Lung (tissue), 11 donors: ENCODE measurements at regions not wholly inside any gene's neighbourhood (a gene's known extent, or its start where the extent isn't known, plus 50 kb on each side); places are given as distances from the start of the nearest gene placed in this dataset.

ENCODE experiments used
- ATAC-seq: fragments of 200-7000 bp; cut with Tn5 transposase; one replicate; pipeline ENCODE4 v1.9.1; 2020; ENCODE audit warnings: moderate number of reproducible peaks; ENCODE audit not compliant: insufficient read depth, low FRiP score
- DNase-seq, 3 donors: peaks; one replicate each; pipeline ENCODE4 v3.0.0-alpha.2; 2013 to 2017
- H3K27ac ChIP-seq, 2 donors: one replicate each; pipeline ENCODE4 v1.5.1; 2013; ENCODE audit warnings: mild to moderate bottlenecking in 2 of 2, moderate library complexity in 2 of 2, control low read depth in 1 of 2, inconsistent platforms in 1 of 2, low read depth in 1 of 2, low read length in 1 of 2
- H3K27me3 ChIP-seq, 3 donors: one replicate each; pipeline ENCODE4 v1.5.1; 2013; ENCODE audit warnings: low read length in 2 of 3; ENCODE audit not compliant: control insufficient read depth in 3 of 3, insufficient read depth in 3 of 3
- H3K36me3 ChIP-seq, 4 donors: one replicate each; pipeline ENCODE4 v1.5.1; 2013; ENCODE audit warnings: low read length in 4 of 4, mild to moderate bottlenecking in 1 of 4, moderate library complexity in 1 of 4; ENCODE audit not compliant: control insufficient read depth in 4 of 4, insufficient read depth in 4 of 4
- H3K4me1 ChIP-seq, 5 donors: one replicate each; pipeline ENCODE4 v1.5.1; 2013; ENCODE audit warnings: low read length in 5 of 5, mild to moderate bottlenecking in 2 of 5, moderate library complexity in 1 of 5; ENCODE audit not compliant: control insufficient read depth in 5 of 5, insufficient read depth in 5 of 5
- H3K4me3 ChIP-seq: one replicate; pipeline ENCODE4 v1.5.1; 2013; ENCODE audit warnings: mild to moderate bottlenecking, control low read depth, moderate library complexity
- H3K9ac ChIP-seq, 2 donors: one replicate each; pipeline ENCODE4 v1.5.1; 2013; ENCODE audit warnings: low read length in 2 of 2, control low read depth in 1 of 2; ENCODE audit not compliant: insufficient read depth in 1 of 2
- H3K9me3 ChIP-seq, 4 donors: one replicate each; pipeline ENCODE4 v1.5.1; 2013; ENCODE audit warnings: low read length in 3 of 4, mild to moderate bottlenecking in 1 of 4, moderate library complexity in 1 of 4; ENCODE audit not compliant: control insufficient read depth in 4 of 4, insufficient read depth in 3 of 4
- WGBS, 2 donors: extraction: QIAGEN DNeasy Blood & Tissue Kit; methylation state at CpG; one replicate each; pipeline ENCODE4 v1.1.7; 2013; 5-methylcytosine and 5-hydroxymethylcytosine counted together
- TF ChIP-seq, protein P1 (sequence below): IDR thresholded peaks from 2 replicates; pipeline ENCODE4 v1.5.1; 2012; ENCODE audit warnings: mild to moderate bottlenecking; ENCODE audit errors: control extremely low read depth, extremely low read depth
- donor health status: control.
- donor health status: control.
- donor health status: Bipolar disorder and iron deficiency.
- donor health status: healthy.
- donor health status: DM: yes; HTN: yes; CAD: no.

DNA sequence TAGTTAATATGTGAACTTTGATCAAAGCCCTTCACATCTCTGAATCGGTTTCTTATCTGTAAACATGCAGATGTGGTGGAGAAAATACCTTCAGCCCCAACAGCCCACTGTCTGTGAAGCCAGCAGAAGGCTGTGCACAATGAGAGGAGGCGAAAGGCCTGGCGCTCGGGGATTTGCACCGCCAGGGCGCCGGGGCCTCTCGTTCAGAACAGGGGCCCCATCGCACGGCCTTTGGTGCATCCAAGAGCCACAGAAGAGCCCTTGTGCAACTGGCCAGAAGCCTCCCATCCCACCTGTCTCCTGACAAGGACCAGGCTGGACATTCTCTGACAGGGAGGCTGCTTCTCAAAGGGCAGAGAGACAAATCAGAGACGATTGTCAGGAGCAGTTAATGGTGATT, 407.2 kb upstream of the MYT1L start:
- H3K4me3 ChIP-seq = no peak overlapping the region
- H3K36me3 ChIP-seq = no peaks in the 10 kb centered on the region
- H3K4me1 ChIP-seq = no peaks in the 10 kb centered on the region
- no peak for DNase-seq
- no peak for ATAC-seq
- no peak overlapping the region for H3K27ac ChIP-seq
- 87 to 91% methylated on average over 11 of the region's 11 CpGs for WGBS, 2 donors
- peaks cover 0 to 5% (median 0%) of the 10 kb centered on the region in 4 donors for H3K9me3 ChIP-seq
- no peak overlapping the region for H3K9ac ChIP-seq
- TF ChIP-seq, protein P1, sequence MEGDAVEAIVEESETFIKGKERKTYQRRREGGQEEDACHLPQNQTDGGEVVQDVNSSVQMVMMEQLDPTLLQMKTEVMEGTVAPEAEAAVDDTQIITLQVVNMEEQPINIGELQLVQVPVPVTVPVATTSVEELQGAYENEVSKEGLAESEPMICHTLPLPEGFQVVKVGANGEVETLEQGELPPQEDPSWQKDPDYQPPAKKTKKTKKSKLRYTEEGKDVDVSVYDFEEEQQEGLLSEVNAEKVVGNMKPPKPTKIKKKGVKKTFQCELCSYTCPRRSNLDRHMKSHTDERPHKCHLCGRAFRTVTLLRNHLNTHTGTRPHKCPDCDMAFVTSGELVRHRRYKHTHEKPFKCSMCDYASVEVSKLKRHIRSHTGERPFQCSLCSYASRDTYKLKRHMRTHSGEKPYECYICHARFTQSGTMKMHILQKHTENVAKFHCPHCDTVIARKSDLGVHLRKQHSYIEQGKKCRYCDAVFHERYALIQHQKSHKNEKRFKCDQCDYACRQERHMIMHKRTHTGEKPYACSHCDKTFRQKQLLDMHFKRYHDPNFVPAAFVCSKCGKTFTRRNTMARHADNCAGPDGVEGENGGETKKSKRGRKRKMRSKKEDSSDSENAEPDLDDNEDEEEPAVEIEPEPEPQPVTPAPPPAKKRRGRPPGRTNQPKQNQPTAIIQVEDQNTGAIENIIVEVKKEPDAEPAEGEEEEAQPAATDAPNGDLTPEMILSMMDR = no peak
- peaks cover 0 to 3% (median 0%) of the 10 kb centered on the region in 3 donors for H3K27me3 ChIP-seq

DNA sequence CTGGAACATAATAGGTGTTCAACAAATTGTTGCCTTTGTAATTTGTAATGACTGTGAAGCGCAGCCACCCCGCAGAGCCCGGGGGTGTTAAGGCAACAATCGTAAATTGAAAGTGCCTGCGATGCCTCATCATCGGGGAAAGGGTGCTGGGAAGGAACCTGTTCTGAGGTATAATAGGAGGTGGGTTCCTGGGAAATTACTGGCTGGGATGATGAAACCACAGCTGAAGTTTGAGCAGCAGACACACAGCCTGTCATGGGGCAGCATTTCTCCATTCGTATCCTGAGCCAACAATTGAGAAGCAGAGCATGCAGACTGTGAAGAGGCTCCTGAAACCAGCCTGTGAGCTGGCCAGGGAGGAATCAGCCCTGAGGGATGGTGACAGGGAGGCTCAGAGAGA, 404.0 kb upstream of the MYT1L start:
- H3K27me3 ChIP-seq = peaks cover 0 to 3% (median 0%) of the 10 kb centered on the region in 3 donors
- H3K9me3 ChIP-seq = peaks cover 0 to 2% (median 0%) of the 10 kb centered on the region in 4 donors
- DNase-seq = no peak
- TF ChIP-seq, protein P1 = no peak
- no peak overlapping the region for H3K4me3 ChIP-seq
- H3K9ac ChIP-seq = no peak overlapping the region
- no peak for ATAC-seq
- H3K27ac ChIP-seq = no peak overlapping the region
- WGBS, 2 donors = 82 to 83% methylated on average over 7 of the region's 7 CpGs
- no peaks in the 10 kb centered on the region for H3K36me3 ChIP-seq
- no peaks in the 10 kb centered on the region for H3K4me1 ChIP-seq

DNA sequence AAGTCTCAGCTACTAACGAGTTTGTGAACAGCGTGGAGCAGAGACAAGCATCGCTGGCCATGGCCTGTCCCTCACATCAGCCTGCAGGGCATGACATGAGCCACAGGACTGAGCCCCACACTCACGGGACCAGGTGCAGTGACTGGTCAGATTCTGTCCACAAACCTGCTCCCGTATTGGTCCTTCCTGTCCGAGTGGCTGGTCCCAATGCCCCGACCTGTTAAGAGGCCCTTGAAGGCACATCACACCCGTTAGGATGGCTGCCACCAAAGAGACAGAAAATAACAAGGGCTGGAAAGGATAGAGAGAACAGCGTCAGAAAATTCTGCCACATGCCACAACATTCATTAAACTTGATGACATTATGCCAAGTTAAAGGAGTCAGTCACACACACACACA, 403.2 kb upstream of the MYT1L start:
- Histone ChIP-seq H3K9me3 (peaks cover 0 to 2% (median 0%) of the 10 kb centered on the region in 4 donors), H3K4me1 (no peaks in the 10 kb centered on the region), H3K9ac (no peak overlapping the region), H3K27me3 (peaks cover 0 to 3% (median 0%) of the 10 kb centered on the region in 3 donors), H3K4me3 (no peak overlapping the region), H3K36me3 (no peaks in the 10 kb centered on the region), H3K27ac (no peak overlapping the region)
- TF ChIP-seq, protein P1 = no peak
- DNase-seq (no peak), ATAC-seq (no peak)
- 73 to 87% methylated on average over 9 of the region's 9 CpGs for WGBS, 2 donors

DNA sequence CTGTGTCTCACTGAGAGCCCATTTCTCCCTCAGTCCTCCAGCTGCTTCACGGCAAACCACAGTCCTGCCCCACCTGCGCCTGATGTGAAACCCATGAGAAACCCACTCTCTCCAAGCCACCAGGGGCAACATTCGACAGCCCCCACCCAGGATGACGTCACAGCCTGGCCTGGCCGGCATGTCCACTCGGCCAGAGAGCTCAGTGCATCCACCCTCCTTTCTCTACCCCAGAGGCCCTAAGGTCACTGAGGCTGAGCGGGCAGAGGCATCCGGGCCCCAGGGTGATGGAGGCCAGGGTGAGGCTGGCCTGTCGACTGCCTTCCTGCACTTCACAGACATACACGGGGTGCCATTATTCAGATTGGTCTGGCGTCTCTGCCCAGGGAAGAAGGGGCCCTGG, 402.7 kb upstream of the MYT1L start:
- ATAC-seq (no peak), DNase-seq (no peak)
- no peak overlapping the region for H3K9ac ChIP-seq
- H3K27ac ChIP-seq = no peak overlapping the region
- TF ChIP-seq, protein P1 = no peak
- peaks cover 0 to 2% (median 0%) of the 10 kb centered on the region in 4 donors for H3K9me3 ChIP-seq
- H3K4me3 ChIP-seq = no peak overlapping the region
- WGBS, 2 donors = 73 to 82% methylated on average over 11 of the region's 11 CpGs
- peaks cover 0 to 3% (median 0%) of the 10 kb centered on the region in 3 donors for H3K27me3 ChIP-seq
- H3K4me1 ChIP-seq = no peaks in the 10 kb centered on the region
- H3K36me3 ChIP-seq = no peaks in the 10 kb centered on the region
